Stimulated activated CD8-positive, alpha-beta memory T cell treated with anti-CD3 and anti-CD28 coated beads, Interleukin-2, amount 100 ng/mL, for 48 hours (primary cell): ENCODE measurements at regions not wholly inside any gene's neighbourhood (a gene's known extent, or its start where the extent isn't known, plus 50 kb on each side); places are given as distances from the start of the nearest gene placed in this dataset.

Source experiments
- DNase-seq, 2 donors: peaks; one replicate each; pipeline ENCODE4 v3.0.0-alpha.2; 2020; ENCODE audit warnings: low read depth in 2 of 2

DNA sequence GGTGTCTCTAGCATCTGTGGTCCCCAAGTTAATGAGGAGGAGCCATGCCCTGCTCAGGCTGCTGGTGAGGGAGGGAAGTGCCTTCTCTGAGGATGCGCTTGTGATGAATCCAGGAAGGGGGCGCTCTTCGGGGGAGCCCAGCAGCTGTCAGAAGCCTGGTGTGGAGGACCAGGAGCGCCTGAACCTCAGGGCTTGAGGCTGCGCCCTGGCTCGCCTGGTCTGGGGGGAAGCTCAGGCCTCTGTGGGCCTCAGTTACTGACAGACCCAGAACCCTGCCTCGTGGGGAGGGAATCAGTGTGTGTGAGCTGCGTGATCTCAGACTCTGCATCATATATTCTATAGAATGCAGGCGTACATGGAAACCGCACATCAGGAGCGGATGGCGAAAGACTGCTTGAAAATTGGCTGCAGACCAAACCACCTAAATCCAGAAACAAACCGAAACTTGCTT, 126.1 kb downstream of the SEC14L1 start:
- no peak for DNase-seq

DNA sequence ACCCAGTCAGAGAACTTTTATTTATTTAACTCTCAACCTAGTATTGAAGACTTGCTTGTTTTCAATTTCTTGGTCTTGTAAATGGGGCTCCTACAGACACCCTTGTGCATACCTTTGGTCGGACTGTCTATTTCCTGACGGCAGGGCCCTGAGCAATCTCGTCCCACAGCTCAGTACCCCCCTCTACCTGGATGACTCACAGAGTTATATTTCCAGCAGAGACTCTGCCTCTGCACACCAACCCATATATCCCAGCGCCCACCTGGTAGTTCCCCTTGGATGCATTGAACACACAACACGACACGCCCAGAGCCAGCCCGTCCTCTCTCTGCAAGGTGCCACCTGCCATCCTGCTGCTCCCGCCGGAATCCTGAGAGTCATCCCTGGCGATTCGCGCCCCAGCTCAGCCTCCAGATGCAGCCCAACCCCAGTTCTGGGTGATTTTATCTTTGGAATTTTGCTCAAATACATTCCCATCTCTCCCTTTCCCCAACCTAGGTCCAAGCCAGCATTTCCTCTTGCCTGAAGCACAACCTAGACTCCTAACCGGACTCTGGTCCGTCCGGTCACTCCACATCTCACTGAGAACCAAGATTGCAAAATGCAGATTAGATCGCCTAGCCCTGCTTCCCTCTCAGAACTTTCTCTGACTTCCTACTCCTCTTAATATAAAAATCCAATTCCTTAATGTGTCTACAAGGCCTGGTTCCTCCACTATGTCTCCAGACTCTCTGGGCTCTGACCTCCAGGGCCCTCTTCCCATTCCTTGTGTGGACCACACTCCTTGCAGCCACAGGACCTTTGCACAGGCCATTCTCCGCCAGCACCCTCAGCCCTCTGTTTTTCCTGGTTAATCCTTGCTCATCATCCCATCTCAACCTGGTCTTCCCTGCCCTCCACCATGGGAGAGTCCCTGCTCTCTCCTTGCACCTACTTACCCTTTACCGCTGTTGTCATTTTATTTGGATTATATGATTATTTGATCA, 129.2 kb downstream of the SEC14L1 start:
- DNase-seq, result no peak

DNA sequence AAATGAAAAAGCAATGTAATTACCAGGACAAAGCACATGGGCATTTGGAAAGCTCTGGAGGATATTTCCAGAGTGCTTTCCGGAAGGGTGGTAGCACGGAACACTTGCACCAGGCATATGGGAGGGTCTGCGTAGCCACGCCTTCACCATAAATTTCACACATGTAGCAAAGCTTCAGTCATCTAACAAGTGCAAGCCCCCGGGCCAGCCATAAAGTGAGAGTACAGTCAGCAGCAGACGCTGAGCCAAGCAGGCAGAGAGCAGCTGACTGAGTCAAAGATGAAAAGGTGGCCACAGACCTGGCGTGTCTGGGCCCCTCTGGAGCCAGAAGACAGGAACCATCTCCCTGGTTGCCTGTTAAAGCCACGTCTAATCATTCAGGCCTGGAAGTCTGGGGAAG, 130.6 kb downstream of the SEC14L1 start:
- DNase-seq, result no peak

DNA sequence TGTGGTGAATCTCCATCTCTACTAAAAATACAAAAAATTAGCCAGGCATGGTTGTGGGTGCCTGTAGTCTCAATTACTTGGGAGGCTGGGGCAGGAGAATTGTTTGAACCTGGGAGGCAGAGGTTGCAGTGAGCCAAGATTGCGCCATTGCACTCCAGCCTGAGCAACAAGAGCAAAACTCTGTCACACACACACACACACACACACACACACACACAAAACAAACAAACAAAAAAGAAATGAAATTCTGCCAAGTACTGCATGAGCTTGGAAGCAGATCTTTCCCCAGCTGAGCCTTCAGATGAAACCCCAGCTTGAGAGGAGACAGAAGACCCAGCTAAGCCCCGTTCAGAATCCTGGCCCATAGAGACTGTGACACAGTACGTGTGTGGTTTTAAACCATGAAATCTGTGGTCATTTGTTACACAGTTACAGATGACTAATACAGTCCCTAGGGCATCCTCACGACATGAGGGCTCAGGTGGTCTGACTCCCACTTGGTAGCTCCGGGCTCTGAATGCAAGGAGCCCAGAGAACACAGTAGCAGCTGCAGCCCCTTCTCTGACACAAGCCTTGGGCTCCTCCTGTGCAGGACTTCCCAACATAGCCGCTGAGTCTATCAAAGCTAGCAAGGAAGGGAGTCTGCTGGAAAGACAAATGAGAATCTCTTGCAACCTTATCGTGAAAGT, 132.8 kb downstream of the SEC14L1 start:
- DNase-seq, result no peak

DNA sequence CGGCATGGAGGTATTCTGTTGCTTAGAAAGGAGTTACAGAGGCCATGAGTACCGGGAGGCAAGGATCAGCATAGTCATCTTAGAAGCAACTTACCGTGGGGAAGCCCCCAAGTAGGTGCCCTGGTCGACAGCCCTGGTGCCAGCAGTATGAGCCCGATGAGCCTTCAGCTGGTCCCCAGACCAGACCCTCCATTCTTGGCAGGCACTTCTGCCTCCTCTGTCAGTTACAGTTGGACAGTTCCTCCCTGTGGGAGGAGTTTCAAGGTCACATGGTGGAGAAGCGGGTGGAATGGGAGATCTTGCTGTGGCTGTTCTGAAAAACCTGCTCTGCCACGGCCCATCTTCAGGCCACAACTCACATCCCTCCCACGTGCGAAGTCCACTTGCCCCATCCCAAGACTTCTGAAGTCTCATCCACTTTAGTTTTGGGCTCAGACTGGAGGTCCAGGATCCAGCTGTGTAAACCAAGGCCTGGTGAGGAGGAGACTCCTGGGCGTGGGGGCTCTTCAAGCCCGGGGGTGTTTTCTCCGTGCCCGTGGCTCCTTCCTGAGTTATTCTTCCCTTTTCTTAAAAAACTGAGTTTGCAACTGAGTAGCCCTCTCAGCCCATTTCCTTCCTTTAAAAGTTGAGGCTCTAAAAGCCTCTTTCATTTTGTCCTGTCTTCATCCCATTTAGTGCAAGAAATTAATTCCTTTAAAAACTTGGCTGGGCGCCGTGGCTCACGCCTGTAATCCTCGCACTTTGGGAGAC, 133.5 kb downstream of the SEC14L1 start:
- DNase-seq, result no peak

DNA sequence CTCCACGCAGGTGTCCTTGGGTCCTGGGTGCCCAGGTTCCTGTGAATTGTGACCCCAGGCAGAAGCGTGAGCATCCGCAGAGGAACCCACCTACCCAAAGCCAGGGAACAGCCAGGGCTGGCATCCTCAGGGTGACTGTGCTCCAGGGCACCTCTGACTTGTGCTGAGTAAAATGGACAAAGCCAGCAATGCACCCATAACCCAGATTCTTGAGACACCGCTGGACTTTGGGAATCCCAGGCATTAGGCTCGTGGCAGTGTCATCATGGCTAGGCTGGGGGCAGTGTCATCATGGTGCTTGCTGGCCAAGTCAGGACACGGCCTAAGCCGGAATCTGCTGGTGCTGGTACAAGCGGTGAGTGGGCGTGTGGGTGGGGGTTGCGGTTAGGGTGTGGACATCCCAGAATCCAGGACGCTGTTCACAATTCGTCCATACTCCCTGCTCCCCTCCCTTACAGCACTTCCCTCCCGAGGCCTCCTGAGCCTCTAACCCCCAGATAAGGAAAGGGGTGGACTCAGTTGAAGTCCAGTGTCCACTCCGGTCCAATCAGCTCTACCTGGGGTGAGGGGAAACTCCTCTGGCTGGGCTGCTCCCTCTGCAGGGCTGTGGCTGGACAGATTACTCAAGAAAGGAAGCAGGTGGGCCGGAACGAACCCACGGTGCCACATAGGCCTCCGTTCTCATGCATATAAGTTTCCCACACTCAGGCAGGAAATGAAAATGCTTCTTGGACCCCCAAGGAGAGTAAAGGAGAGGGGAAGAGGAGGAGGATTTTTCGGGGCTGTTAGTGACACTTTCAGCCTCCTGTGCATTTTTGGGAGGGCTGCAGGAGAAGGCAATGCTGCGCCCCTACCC, 138.9 kb downstream of the SEC14L1 start:
- no peak for DNase-seq

DNA sequence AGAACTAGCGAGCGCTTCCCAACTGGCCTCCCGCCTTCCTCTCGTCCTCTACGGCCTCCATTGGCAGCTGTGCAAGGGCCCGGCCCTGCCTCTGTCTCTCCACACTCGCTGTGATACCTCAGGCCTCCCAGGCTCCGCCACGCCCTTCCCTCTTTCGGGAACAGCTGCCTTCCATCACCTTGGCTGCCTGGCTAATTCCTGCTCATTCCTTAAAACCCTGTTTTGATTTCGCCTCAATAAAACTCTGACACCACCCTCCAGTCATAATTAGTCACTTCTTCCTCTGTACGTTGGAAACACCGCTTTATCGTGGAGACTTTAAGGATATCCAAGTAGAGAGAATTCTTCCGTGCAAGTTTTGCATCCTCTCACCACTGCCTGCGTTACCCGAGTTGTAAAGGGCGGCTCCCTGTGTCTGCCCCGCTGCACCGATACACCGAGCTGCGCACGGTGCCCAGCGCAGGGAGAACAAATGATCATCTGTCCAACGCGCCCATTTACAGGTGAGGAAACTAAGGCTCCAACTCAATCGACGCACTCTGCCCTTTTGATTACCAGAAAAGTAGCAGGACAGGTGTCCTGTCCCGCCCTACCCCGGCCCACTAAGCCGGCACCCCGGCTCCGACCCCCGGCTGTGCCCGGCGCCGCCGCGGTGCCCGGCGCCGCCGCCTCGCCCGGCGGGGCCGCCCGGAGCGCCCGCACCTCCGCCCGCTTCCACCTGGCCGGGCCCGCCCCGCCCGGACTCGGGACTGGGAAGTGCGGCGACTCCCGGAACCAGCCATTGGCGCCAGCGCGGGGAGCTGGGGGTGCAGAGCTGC, 139.7 kb downstream of the SEC14L1 start:
- DNase-seq, result no peak

DNA sequence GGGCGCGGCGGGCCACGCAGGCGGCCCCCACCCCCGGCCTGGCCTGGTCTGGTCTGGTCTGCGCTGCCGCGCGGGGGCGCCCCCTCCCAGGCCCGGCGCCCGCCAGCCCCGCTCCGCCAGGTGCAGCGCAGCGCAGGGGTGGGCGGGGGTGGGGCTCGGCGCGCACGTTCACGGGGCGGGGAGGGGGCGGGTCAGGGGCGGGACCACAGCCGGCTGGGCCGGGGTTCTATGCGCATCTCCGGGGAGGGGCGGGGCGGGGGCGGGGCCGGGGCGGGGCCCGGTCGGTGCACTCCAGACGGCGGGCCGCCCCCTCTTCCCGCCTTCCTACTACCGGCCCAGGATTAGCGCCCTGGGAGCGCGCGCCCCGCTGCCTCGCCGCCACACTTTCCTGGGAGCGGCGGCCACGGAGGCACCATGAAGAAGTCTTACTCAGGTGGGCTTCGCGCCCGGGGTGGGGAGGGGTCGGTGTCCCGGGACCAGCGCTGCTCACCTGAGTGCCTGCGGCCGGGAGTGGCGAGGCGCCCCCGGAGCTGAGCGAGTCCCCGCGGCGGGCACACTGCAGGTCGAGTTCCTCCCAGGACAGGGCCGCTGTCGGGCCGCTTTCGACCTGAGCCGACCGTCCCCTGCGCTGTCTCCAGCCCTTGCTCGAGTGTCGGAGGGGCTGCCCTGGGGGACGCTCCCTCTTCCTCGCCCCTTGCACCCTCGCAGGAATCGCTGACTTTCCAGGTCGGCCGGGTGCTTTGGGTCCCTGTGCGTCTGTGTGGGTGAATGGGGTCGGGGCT, 140.5 kb downstream of the SEC14L1 start:
- peak; percentile 19 to 21 for DNase-seq

DNA sequence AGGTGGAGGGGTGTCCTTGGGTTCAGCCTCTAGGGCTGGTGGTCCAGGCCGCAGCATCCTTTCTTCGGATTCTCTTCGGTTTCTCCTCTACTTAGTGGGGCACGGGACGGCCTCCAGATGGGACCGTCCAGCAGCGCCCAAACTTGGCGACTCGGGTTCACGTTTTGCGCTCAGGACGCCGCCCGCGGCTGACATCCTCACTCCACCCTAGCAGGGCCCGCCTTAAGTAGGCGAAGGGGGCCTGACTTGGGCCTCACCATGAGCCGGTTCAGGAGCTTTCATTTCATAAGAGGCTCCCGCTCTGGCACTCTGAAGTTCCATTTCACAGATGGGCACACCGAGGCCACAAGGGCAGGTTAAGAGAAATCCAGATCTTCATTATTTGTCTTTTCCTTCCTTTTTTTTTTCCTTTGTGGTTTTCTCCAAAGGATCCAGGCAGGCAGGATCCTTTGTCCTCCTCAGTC, 141.2 kb downstream of the SEC14L1 start:
- DNase-seq, result no peak

DNA sequence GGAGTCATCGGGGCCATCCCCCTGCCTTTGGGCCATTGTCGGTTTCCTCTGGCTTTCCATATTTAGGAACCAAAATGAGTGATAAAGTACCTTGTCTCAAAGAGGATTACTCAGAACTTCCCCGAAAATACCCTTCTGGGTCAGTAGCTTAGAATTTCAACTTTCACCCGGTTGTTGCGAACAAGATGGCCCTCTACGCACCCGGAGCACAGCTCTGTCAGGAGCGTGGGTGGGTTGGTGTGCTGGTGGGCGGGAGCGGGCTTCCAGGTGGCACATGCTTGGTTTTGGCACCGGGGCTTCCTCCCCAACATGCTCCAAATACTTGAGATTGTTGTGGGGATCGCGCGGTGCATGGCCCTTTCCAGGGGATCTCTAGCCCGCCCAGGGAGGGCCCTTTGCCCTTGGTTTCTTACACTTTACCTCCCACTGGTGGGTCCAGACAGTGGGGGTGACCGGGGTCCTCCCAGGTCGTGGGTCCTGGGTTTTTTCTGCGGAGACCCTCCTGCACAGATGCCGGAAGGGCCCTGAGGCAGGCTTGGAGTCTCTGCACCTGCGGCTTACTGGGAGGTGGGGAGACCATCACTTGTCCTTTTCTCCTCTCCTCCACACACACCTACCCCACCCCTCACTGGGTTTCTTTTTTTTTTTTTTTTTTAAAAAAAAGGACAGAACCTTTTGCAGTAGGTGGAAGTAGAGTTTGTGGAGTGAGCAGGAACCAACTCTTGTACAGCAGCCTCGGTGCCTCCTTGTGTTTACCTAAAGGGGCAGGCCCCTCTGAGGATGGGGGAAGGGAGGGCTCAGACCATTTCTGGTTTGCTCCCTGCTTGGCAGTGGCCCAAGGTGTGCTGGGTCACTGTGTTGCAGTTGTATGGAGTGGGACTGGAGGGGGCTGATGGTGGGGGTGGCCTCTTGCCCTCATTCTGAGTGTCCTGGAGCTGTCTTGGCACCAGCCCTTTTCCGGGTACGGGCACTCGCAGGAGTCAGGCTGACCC, 142.1 kb downstream of the SEC14L1 start:
- DNase-seq, result no peak

DNA sequence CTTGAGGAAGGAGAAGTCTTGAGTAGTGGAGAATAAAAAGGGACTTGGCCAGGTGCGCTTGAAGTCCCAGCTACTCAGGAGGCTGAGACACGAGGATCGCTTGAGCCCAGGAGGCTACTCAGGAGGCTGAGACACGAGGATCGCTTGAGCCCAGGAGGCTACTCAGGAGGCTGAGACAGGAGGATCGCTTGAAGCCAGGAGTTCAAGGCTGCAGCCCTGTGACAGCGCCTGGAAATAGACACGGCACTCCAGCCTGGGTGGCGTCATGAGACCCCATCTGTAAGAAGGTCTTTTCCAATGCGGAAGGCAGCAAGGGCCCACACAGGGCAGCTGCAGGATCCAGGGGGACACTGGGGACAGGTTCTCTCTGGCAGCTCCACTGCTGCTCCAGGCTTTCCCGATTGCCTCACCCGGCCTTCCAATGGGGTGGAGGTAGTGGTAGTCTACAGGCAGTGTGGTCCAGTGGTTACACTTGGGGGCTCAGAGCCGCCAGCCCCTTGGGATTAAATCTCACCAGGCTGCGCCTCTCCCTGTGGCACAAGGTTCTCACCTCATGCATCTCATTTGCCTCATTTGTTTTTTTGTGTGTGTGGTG, 143.4 kb downstream of the SEC14L1 start:
- DNase-seq, result no peak

DNA sequence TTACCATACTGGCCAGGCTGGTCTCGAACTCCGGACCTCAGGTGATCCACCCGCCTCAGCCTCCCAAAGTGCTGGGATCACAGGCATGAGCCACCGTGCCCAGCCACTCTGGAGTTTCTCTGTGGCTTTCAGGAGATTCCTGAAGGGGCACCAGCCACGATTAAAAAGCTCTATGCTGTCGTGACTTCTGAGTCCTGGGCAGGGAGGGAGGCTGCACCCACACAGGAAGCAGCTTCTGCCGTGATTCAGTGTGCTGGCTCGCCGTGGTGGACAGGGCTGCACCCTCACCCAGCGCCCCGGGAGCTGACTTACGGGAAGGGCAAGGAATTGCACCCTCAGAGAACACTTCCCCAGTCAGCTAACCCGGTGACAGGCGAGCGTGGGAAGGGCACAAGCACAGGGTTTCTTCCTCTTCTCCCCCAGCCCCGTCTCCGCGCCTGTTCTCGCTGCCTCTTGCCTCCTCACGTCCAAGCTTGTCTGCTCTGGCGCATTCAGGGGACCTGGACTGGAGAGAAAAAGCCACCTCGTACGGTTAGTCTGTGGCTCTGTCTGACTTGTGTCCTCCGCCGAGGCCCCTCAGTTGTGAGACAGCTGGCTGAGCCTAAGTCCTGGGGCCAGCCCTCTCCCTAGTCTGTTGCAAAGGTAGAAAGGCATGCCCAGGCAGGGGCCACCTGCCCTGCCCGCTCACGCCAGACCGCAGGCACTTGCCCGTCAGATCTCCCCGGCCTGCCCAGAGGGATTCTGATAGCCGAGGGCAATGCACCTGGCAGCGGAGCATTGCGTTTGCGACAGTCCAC, 145.0 kb downstream of the SEC14L1 start:
- DNase-seq, result no peak

DNA sequence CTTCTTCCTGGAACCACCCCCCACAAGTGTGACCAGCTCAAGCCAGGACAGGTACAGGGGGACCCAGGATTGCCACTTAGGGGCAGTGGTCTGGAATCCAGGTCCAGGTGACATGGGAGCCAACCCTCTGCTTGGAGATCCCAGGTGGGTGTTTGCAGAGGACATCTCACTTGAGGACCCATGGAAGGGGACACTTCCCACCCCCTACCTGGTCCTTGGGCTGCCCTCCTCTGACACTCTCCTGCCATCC, 145.5 kb downstream of the SEC14L1 start:
- DNase-seq, result no peak

DNA sequence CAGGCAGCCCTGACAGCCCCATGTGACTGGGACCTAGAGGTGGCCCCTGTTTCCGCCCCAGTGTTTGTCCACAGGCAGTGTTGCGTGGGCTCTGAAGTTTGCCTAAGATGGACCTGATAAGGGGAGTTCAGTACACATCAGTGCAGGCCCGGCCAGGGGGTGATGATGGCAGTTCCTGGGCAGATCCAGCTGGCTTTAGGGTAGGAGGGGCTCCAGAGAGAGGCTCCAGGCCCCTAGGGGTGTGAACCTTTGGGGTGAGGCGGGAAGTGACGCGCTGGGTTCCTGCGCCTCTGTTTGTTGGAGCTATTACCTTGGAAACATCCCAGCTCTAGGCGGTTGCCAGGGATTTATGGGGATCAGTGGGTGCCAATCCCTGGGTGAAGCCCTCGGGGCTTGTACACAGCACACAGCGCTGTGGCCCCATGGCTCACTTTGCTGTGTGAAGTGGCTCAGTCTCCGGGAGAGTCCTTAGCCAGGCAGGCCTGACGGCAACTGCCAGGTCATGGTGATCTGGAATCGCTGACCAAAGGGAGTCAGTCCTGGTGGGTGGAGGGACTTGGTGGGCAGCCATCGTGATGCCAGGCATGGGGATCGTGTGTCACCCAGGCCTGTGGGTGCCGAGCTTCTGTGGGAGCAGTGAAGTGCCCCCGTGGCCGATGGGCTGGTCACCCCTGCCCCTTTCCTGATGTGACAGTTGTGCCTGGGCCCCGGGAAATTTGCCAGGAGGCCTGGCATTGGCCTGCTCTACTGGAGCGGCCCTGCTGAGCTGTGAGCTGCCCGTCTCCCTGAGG, 146.1 kb downstream of the SEC14L1 start:
- no peak for DNase-seq

DNA sequence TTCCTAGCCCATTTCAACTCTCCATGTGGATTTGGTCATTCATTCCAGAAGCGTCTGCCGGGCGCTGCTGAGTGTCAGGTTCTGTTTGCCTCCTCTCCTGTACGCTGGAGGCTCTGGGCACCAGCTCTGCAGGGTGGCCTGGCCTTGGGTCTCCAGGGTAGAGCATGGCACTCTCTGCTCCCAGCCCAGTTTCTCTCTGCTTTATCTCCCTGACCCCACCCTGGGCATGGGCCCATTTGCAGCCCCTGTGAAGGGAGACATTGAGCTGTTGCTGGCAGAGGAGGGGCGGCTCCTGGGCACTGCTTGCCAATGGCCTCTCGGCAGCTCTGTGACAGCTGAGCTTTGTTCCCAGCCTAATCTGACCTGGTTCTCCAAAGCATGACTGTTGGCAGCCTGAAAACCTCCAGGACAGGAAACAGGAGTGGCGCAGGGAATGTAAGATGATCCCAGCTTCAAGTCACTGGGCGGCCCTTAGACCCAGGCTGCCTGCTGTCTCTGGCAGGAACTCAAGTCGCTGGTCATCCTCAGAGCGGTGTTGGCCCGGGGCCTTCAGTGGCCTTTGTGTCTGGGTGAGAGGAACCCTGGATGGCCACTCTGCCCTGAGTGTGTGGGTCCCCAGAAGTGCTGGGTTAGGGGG, 146.8 kb downstream of the SEC14L1 start:
- DNase-seq, result no peak

DNA sequence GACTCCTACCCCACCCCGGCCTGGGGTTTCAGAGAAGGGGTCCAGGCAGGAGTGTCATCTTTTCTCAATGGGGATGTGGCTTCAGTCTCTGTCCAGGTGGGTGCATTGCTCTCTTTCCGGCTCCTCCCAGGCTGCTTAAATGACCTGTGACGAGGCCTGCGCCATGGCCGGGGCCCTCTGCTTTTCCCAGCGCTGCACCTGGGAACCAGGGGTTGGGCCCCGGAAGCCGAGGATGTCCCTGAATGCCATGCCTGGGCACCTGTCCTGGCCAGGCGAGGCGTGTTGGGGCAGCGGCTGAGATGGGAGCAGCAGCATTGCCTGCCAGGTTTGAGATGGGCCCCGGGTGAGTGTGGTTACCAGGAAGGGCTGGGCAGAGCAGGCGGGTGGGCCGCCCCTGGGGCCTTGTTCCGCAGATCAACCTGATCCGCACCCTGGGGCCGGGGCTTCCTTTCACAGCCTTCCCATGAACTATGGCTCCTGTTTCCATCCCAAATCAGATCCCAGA, 147.4 kb downstream of the SEC14L1 start:
- no peak for DNase-seq
